SK-N-MC (cell line): ENCODE measurements at regions not wholly inside any gene's neighbourhood (a gene's known extent, or its start where the extent isn't known, plus 50 kb on each side); places are given as distances from the start of the nearest gene placed in this dataset.

Experiments
- DNase-seq: peaks from one replicate; pipeline ENCODE4 v3.0.0-alpha.2; 2011; ENCODE audit warnings: low read depth, low spot score
- H3K27ac ChIP-seq: fragments of 200-600 bp; sonication (generic); 2 replicates; pipeline ENCODE4 v1.5.1; 2016; ENCODE audit warnings: mixed run types
- H3K36me3 ChIP-seq: fragments of 200-600 bp; sonication (generic); 2 replicates; pipeline ENCODE4 v1.6.1; 2017; ENCODE audit warnings: antibody characterized with exemption, low read length, mixed read lengths; ENCODE audit not compliant: insufficient read depth
- H3K4me3 ChIP-seq: fragments of 200-600 bp; sonication (generic); 2 replicates; pipeline ENCODE4 v1.5.1; 2016
- H3K9ac ChIP-seq: fragments of 200-600 bp; sonication (generic); 2 replicates; pipeline ENCODE4 v1.8.0; 2017; ENCODE audit warnings: mixed run types, mixed read lengths; ENCODE audit not compliant: insufficient read length
- H3K9me3 ChIP-seq: fragments of 200-600 bp; sonication (generic); 2 replicates; pipeline ENCODE4 v1.6.1; 2017; ENCODE audit warnings: low read depth, mild to moderate bottlenecking, antibody characterized with exemption, low read length, moderate library complexity, mixed read lengths
- EZH2 ChIP-seq: fragments of 200-600 bp; sonication (generic); IDR thresholded peaks from one replicate; pipeline ENCODE4 v1.6.1; 2017; ENCODE audit warnings: antibody characterized with exemption
- FOXP2 ChIP-seq: optimal IDR thresholded peaks from 2 replicates; pipeline ENCODE3; 2011; ENCODE audit warnings: mild to moderate bottlenecking, moderate library complexity; ENCODE audit not compliant: insufficient read depth; ENCODE audit errors: extremely low read length, control extremely low read depth
- POLR2AphosphoS5 ChIP-seq: IDR thresholded peaks from 2 replicates; pipeline ENCODE4 v1.6.1; 2012; ENCODE audit warnings: mild to moderate bottlenecking, low read depth, low read length, borderline replicate concordance

- TF ChIP-seq EZH2 (no peak), POLR2AphosphoS5 (no peak), FOXP2 (no peak)
- no peaks in the 10 kb centered on the region for H3K36me3 ChIP-seq
- H3K9ac ChIP-seq, result no peak overlapping the region
- DNase-seq, result no peak
- no peak overlapping the region for H3K27ac ChIP-seq
- no peak overlapping the region for H3K4me3 ChIP-seq
- no peaks in the 10 kb centered on the region for H3K9me3 ChIP-seq
Observed at GRCh38 chr12:31843398-31844095, 114.7 kb upstream of the AMN1 start.

- Histone ChIP-seq H3K9me3 (no peaks in the 10 kb centered on the region), H3K4me3 (no peak overlapping the region), H3K9ac (no peak overlapping the region), H3K36me3 (no peaks in the 10 kb centered on the region), H3K27ac (no peak overlapping the region)
- no peak for DNase-seq
- TF ChIP-seq FOXP2 (no peak), EZH2 (no peak), POLR2AphosphoS5 (no peak)
Observed at GRCh38 chr12:31837913-31838312, 109.1 kb upstream of the AMN1 start.

GRCh38 chr12:31835276-31835882 lies 106.6 kb upstream of the AMN1 start:
- Histone ChIP-seq H3K4me3 (no peak overlapping the region), H3K27ac (no peak overlapping the region), H3K9me3 (no peaks in the 10 kb centered on the region), H3K36me3 (no peaks in the 10 kb centered on the region), H3K9ac (no peak overlapping the region)
- TF ChIP-seq EZH2, result no peak
- no peak for TF ChIP-seq POLR2AphosphoS5
- no peak for TF ChIP-seq FOXP2
- DNase-seq, result no peak

- H3K9ac ChIP-seq, result no peak overlapping the region
- no peak overlapping the region for H3K4me3 ChIP-seq
- no peak for DNase-seq
- H3K9me3 ChIP-seq, result no peaks in the 10 kb centered on the region
- no peak for TF ChIP-seq EZH2
- no peak overlapping the region for H3K27ac ChIP-seq
- no peaks in the 10 kb centered on the region for H3K36me3 ChIP-seq
Observed at GRCh38 chr12:31834150-31834549, 105.3 kb upstream of the AMN1 start.

GRCh38 chr12:31832740-31833729 lies 104.2 kb upstream of the AMN1 start:
- no peak for DNase-seq
- no peaks in the 10 kb centered on the region for H3K9me3 ChIP-seq
- no peak for TF ChIP-seq EZH2
- TF ChIP-seq POLR2AphosphoS5, result no peak
- no peak for TF ChIP-seq FOXP2
- no peak overlapping the region for H3K27ac ChIP-seq
- H3K4me3 ChIP-seq, result no peak overlapping the region
- no peak overlapping the region for H3K9ac ChIP-seq
- H3K36me3 ChIP-seq, result no peaks in the 10 kb centered on the region

- DNase-seq, result no peak
- no peaks in the 10 kb centered on the region for H3K9me3 ChIP-seq
- H3K4me3 ChIP-seq, result no peak overlapping the region
- TF ChIP-seq FOXP2, result no peak
- no peak for TF ChIP-seq POLR2AphosphoS5
- TF ChIP-seq EZH2, result no peak
- H3K36me3 ChIP-seq, result no peaks in the 10 kb centered on the region
- H3K9ac ChIP-seq, result no peak overlapping the region
- no peak overlapping the region for H3K27ac ChIP-seq
Observed at GRCh38 chr12:31828071-31828470, 99.2 kb upstream of the AMN1 start.

GRCh38 chr12:31822761-31823160 lies 93.9 kb upstream of the AMN1 start:
- Histone ChIP-seq H3K4me3 (no peak overlapping the region), H3K36me3 (no peaks in the 10 kb centered on the region), H3K9me3 (no peaks in the 10 kb centered on the region), H3K27ac (no peak overlapping the region), H3K9ac (no peak overlapping the region)
- TF ChIP-seq EZH2, result no peak
- TF ChIP-seq POLR2AphosphoS5, result no peak
- no peak for TF ChIP-seq FOXP2
- no peak for DNase-seq

GRCh38 chr12:31821484-31821883 lies 92.7 kb upstream of the AMN1 start:
- no peak overlapping the region for H3K9ac ChIP-seq
- no peak for TF ChIP-seq POLR2AphosphoS5
- no peak for TF ChIP-seq FOXP2
- no peak for TF ChIP-seq EZH2
- no peak overlapping the region for H3K27ac ChIP-seq
- no peak for DNase-seq
- H3K4me3 ChIP-seq, result no peak overlapping the region
- H3K36me3 ChIP-seq, result no peaks in the 10 kb centered on the region
- H3K9me3 ChIP-seq, result no peaks in the 10 kb centered on the region
